ENCODE measurements at regions not wholly inside any gene's neighbourhood (a gene's known extent, or its start where the extent isn't known, plus 50 kb on each side); places are given as distances from the start of the nearest gene placed in this dataset.
"Not testable (repeated sequence)": the region's sequence is repeated elsewhere in the genome, so short reads cannot be mapped to it uniquely, and the experiment has no call there.

DNA sequence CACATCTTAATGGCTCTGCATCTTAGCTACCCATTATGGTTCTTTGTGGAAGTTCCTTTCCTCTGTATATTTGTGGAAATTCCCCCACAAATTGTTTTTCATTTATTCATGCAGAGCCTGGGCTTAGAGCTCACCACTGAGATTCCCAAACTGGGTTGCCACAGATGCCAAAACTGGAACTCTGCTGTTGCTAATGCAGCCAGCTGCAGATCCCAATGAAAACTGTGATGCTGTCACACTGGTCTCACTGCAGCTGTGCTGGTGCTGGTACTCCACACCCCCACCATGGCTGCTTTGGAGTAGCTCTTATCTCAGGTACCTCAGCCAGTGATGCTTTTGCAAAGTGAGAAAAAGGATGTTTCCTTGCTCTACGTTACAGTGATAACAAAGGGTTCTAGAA, 87.7 kb downstream of the DCK start:
- no peaks in the 10 kb centered on the region for H3K4me1 ChIP-seq (ENCODE audit: control insufficient read depth, insufficient read depth, low read length)
- no peaks in the 10 kb centered on the region for H3K36me3 ChIP-seq (ENCODE audit: control insufficient read depth, insufficient read depth, low read length)
- H3K27ac ChIP-seq (ENCODE audit: low read depth, low read length), result no peak overlapping the region
- H3K9ac ChIP-seq (ENCODE audit: low read depth, low read length), result no peak overlapping the region
- H3K4me3 ChIP-seq (ENCODE audit: low read depth, low read length), result no peak overlapping the region
- H3K27me3 ChIP-seq (ENCODE audit: control insufficient read depth, insufficient read depth, low read length), result no peaks in the 10 kb centered on the region
- no peaks in the 10 kb centered on the region for H3K9me3 ChIP-seq (ENCODE audit: control insufficient read depth, insufficient read depth, low read length)

DNA sequence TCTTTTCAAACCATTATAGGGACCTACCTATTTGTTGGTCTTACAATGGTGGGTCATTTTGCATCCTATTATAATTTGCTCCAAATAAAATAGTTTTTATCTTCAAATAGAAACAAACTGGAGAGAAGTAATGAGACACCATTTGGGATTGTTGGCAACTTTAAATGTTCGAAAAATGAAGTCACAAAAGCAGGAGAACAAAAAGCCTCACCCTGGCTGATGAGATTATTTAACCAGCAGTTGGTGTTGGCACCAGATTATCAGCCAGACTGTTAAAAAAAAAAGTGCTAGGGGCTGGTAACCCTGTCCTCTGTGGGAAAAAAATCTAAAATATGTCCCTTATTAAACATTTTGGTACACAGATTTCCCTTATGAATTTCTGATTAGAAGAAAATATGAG, 100.3 kb downstream of the DCK start:
- no peaks in the 10 kb centered on the region for H3K27me3 ChIP-seq (ENCODE audit: control insufficient read depth, insufficient read depth, low read length)
- H3K27ac ChIP-seq (ENCODE audit: low read depth, low read length), result no peak overlapping the region
- H3K36me3 ChIP-seq (ENCODE audit: control insufficient read depth, insufficient read depth, low read length), result no peaks in the 10 kb centered on the region
- H3K4me1 ChIP-seq (ENCODE audit: control insufficient read depth, insufficient read depth, low read length), result peaks cover 15% of the 10 kb centered on the region
- no peak overlapping the region for H3K4me3 ChIP-seq (ENCODE audit: low read depth, low read length)
- no peak overlapping the region for H3K9ac ChIP-seq (ENCODE audit: low read depth, low read length)
- H3K9me3 ChIP-seq (ENCODE audit: control insufficient read depth, insufficient read depth, low read length), result peaks cover 4% of the 10 kb centered on the region; the same call in 1 of the 2 replicates

DNA sequence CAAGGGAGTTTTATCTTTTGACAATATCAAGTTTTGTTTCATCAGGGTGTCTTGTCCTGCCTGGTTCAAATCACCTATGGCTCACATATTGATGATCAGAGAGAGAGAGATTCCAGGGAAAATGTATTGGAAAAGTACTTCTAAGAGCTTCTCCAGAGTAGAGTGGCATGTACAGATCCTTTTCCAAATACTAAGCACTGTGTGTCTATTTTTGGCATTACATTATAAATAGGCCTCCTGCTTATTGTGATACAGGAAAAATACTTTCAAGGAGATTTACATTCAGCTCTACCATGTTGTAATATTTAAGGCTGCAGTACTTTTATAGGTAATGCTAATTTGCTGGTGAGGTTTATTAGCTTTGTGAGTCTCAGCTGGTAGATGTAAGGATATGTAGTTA, 100.8 kb downstream of the DCK start:
- H3K4me1 ChIP-seq (ENCODE audit: control insufficient read depth, insufficient read depth, low read length), result peaks cover 15% of the 10 kb centered on the region
- H3K4me3 ChIP-seq (ENCODE audit: low read depth, low read length), result no peak overlapping the region

DNA sequence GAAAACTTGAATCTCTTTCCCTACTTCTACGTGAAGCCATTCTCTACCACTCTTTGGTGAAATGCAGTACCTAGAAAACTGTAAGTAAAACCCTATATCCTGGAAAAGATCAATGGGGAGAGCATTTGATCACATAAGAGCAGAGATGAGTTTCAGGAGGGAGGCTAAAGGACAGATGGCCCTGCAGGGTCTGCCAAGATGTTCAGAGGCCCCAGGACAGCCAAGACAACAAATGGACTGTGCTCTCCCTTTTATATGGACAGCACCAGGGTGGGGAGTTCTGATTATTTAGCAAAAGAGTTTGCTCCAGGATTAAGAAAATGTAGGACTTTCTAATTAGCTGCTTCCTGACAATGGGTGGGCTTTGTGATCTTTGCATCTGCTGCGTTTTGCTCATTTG, 101.7 kb downstream of the DCK start:
- H3K4me3 ChIP-seq (ENCODE audit: low read depth, low read length), result no peak overlapping the region
- peaks cover 2% of the 10 kb centered on the region; the same call in 1 of the 2 replicates for H3K9me3 ChIP-seq (ENCODE audit: control insufficient read depth, insufficient read depth, low read length)
- H3K27ac ChIP-seq (ENCODE audit: low read depth, low read length), result no peak overlapping the region
- H3K27me3 ChIP-seq (ENCODE audit: control insufficient read depth, insufficient read depth, low read length), result no peaks in the 10 kb centered on the region
- peaks cover 15% of the 10 kb centered on the region for H3K4me1 ChIP-seq (ENCODE audit: control insufficient read depth, insufficient read depth, low read length)
- no peak overlapping the region for H3K9ac ChIP-seq (ENCODE audit: low read depth, low read length)
- H3K36me3 ChIP-seq (ENCODE audit: control insufficient read depth, insufficient read depth, low read length), result no peaks in the 10 kb centered on the region

More for the DNA sequence above, 100.8 kb downstream of the DCK start:
- H3K27ac ChIP-seq (ENCODE audit: low read depth, low read length), result no peak overlapping the region
- no peaks in the 10 kb centered on the region for H3K36me3 ChIP-seq (ENCODE audit: control insufficient read depth, insufficient read depth, low read length)
- H3K27me3 ChIP-seq (ENCODE audit: control insufficient read depth, insufficient read depth, low read length), result no peaks in the 10 kb centered on the region
- no peak overlapping the region for H3K9ac ChIP-seq (ENCODE audit: low read depth, low read length)
- H3K9me3 ChIP-seq (ENCODE audit: control insufficient read depth, insufficient read depth, low read length), result peaks cover 4% of the 10 kb centered on the region; the same call in 1 of the 2 replicates

DNA sequence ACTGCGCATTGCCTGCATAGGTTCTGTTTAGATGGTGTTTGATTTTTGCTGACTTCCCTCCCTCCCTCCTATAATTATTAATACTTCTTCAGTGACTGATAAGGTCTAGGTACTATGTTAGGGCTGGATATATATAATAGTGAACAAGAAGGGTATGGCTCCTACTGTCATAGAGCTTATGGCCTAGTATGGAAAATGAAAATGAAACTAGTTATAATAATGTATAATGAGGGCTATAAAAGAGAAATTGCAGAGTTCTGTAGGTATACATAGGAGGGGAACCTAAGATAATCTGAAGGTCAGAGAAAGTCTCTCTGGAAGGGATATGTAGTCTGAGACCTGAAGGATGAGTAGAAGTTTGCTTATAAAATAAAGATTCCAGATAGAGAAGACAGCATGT, 102.1 kb downstream of the DCK start:
- no peak overlapping the region for H3K27ac ChIP-seq (ENCODE audit: low read depth, low read length)
- no peaks in the 10 kb centered on the region for H3K36me3 ChIP-seq (ENCODE audit: control insufficient read depth, insufficient read depth, low read length)
- H3K4me1 ChIP-seq (ENCODE audit: control insufficient read depth, insufficient read depth, low read length), result peaks cover 15% of the 10 kb centered on the region
- H3K9ac ChIP-seq (ENCODE audit: low read depth, low read length), result no peak overlapping the region
- H3K27me3 ChIP-seq (ENCODE audit: control insufficient read depth, insufficient read depth, low read length), result no peaks in the 10 kb centered on the region
- H3K4me3 ChIP-seq (ENCODE audit: low read depth, low read length), result no peak overlapping the region
- peaks cover 2% of the 10 kb centered on the region; the same call in 1 of the 2 replicates for H3K9me3 ChIP-seq (ENCODE audit: control insufficient read depth, insufficient read depth, low read length)

DNA sequence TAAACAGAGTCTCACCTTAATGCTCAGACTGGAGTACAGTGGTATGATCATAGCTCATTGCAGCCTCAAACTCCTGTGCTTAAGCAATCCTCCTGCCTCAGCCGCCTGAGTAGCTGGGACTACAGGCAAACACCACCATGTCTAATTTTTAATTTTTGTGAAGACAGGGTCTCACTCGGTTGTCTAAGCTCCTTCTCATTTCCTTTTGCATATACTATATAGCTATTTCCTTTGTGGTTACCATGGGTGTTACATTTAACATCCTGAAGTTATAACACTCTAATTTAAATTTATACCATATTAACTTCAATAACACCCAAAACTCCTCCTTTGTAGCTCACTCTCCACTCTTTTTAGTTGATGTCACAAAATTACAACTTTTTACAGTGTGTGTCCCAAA, 114.3 kb downstream of the DCK start:
- Histone ChIP-seq H3K27me3 (ENCODE audit: control insufficient read depth, insufficient read depth, low read length) (no peaks in the 10 kb centered on the region), H3K27ac (ENCODE audit: low read depth, low read length) (no peak overlapping the region), H3K4me3 (ENCODE audit: low read depth, low read length) (no peak overlapping the region), H3K36me3 (ENCODE audit: control insufficient read depth, insufficient read depth, low read length) (no peaks in the 10 kb centered on the region), H3K9ac (ENCODE audit: low read depth, low read length) (no peak overlapping the region), H3K4me1 (ENCODE audit: control insufficient read depth, insufficient read depth, low read length) (no peaks in the 10 kb centered on the region), H3K9me3 (ENCODE audit: control insufficient read depth, insufficient read depth, low read length) (no peaks in the 10 kb centered on the region)

DNA sequence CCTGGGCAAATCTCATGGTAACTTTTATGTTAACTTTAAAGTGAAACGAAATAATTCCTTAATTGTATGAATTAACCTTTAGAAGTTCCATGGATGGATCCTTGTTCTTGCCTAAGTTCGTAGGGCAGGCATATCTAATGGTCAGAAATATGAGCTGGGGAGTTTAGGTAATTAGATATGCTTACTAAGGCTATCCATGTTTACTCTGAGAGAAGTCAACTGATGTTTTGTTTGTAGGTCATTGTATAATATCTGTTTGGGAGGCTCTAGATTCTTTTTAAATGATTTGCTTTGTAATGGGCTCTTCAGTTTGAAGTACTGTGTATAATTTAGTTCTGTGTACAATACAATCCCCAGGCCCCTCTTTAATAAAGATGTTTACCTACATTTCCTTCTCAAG, 117.0 kb downstream of the DCK start:
- no peak overlapping the region for H3K9ac ChIP-seq (ENCODE audit: low read depth, low read length)
- no peaks in the 10 kb centered on the region for H3K36me3 ChIP-seq (ENCODE audit: control insufficient read depth, insufficient read depth, low read length)
- H3K4me3 ChIP-seq (ENCODE audit: low read depth, low read length), result no peak overlapping the region

DNA sequence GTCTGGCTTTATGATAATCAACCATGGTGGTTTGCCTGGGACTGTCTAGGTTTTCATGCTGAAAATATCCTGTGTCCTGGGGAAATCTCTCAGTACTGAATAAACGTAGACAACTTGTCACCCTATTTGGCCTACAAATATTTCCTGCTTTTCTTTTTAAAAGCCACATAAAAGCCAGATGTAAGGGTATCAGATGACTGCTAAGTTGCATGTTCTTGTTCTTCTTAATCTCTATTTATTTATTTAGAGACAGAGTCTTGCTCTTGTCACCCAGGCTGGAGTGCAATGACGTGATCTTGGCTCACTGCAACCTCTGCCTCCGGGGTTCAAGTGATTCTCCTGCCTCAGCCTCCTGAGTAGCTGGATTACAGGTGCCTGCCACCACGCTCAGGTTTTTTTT, 117.7 kb downstream of the DCK start:
- not testable (repeated sequence) for H3K9me3 ChIP-seq (ENCODE audit: control insufficient read depth, insufficient read depth, low read length); H3K4me1 ChIP-seq (ENCODE audit: control insufficient read depth, insufficient read depth, low read length); H3K36me3 ChIP-seq (ENCODE audit: control insufficient read depth, insufficient read depth, low read length); H3K27ac ChIP-seq (ENCODE audit: low read depth, low read length); H3K4me3 ChIP-seq (ENCODE audit: low read depth, low read length); H3K9ac ChIP-seq (ENCODE audit: low read depth, low read length); H3K27me3 ChIP-seq (ENCODE audit: control insufficient read depth, insufficient read depth, low read length)

More for the DNA sequence above, 117.0 kb downstream of the DCK start:
- H3K27ac ChIP-seq (ENCODE audit: low read depth, low read length), result no peak overlapping the region
- no peaks in the 10 kb centered on the region for H3K9me3 ChIP-seq (ENCODE audit: control insufficient read depth, insufficient read depth, low read length)
- H3K4me1 ChIP-seq (ENCODE audit: control insufficient read depth, insufficient read depth, low read length), result no peaks in the 10 kb centered on the region
- no peaks in the 10 kb centered on the region for H3K27me3 ChIP-seq (ENCODE audit: control insufficient read depth, insufficient read depth, low read length)

DNA sequence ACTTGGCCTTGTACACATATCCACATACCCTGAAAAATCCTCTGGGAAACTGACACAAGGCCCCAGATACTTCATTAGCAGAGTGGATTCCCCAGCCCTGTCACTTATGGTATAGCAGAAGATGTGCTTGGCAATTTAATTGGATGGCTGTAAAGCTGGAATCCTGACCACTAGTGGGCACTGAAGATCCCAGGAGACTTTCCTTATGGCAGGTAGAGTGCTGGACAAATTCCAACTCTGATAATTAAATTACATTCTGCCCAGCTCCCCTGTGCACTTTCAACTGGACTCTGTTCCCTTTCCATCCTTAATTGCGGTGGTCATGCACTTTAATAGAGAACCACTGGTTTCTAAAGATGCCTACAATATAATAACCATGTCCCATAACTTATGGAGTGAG, 119.8 kb downstream of the DCK start:
- Histone ChIP-seq H3K27me3 (ENCODE audit: control insufficient read depth, insufficient read depth, low read length) (no peaks in the 10 kb centered on the region), H3K36me3 (ENCODE audit: control insufficient read depth, insufficient read depth, low read length) (no peaks in the 10 kb centered on the region), H3K27ac (ENCODE audit: low read depth, low read length) (no peak overlapping the region), H3K4me3 (ENCODE audit: low read depth, low read length) (no peak overlapping the region), H3K9ac (ENCODE audit: low read depth, low read length) (no peak overlapping the region), H3K4me1 (ENCODE audit: control insufficient read depth, insufficient read depth, low read length) (no peaks in the 10 kb centered on the region), H3K9me3 (ENCODE audit: control insufficient read depth, insufficient read depth, low read length) (no peaks in the 10 kb centered on the region)

DNA sequence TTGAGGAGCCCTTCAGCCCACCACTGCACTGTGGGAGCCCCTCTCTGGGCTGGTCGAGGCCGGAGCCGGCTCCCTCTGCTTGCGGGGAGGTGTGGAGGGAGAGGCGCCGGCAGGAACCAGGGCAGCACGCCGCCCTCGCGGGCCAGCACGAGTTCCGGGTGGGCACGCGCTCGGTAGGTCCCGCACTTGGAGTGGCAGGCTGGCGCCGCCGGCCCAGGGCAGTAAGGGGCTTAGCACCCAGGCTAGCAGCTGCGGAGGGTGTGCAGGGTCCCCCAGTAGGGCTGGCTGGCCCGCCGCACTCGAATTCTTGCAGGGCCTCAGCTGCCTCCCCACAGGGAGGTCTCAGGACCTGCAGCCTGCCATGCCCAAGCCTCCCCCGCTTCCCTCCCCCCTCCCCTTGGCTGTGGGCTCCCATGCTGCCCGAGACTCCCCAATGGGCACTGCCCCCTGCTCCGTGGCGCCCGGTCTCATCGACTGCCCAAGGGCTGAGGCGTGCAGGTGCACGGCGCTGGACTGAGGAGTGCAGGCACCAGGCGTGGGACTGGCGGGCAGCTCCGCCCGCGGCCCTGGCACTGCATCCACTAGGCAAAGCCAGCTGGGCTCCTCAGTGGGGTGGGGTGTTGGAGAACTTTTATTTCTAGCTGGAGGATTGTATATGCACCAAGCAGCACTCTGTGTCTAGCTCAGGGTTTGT, 127.5 kb downstream of the DCK start:
- Histone ChIP-seq H3K27ac (ENCODE audit: low read depth, low read length) (no peak overlapping the region), H3K4me3 (ENCODE audit: low read depth, low read length) (no peak overlapping the region), H3K9ac (ENCODE audit: low read depth, low read length) (no peak overlapping the region), H3K9me3 (ENCODE audit: control insufficient read depth, insufficient read depth, low read length) (peaks cover 11% of the 10 kb centered on the region), H3K4me1 (ENCODE audit: control insufficient read depth, insufficient read depth, low read length) (no peaks in the 10 kb centered on the region), H3K36me3 (ENCODE audit: control insufficient read depth, insufficient read depth, low read length) (no peaks in the 10 kb centered on the region), H3K27me3 (ENCODE audit: control insufficient read depth, insufficient read depth, low read length) (no peaks in the 10 kb centered on the region)

DNA sequence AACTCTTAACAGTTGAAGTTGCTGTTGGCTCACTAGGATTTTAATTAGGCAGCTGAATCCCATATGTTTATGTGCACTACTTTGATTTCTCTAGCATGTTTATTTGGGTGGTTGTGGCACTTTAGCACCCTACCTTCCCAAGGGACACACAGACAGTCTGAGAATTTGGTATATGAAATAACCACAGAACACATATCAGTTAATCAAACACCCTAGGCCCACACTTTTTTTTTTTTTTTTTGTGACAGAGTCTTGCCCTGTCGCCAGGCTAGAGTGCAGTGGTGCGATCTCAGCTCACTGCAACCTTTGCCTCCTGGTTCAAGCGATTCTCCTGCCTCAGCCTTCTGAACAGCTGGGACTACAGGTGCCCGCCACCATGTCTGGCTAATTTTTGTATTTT, 130.5 kb downstream of the DCK start:
- H3K9me3 ChIP-seq (ENCODE audit: control insufficient read depth, insufficient read depth, low read length), result peaks cover 11% of the 10 kb centered on the region
- H3K27ac ChIP-seq (ENCODE audit: low read depth, low read length), result no peak overlapping the region
- no peaks in the 10 kb centered on the region for H3K27me3 ChIP-seq (ENCODE audit: control insufficient read depth, insufficient read depth, low read length)
- H3K4me1 ChIP-seq (ENCODE audit: control insufficient read depth, insufficient read depth, low read length), result no peaks in the 10 kb centered on the region
- no peak overlapping the region for H3K9ac ChIP-seq (ENCODE audit: low read depth, low read length)
- H3K36me3 ChIP-seq (ENCODE audit: control insufficient read depth, insufficient read depth, low read length), result no peaks in the 10 kb centered on the region
- H3K4me3 ChIP-seq (ENCODE audit: low read depth, low read length), result no peak overlapping the region

Measured in HUES48 (cell line).